HepG2 (cell line): ENCODE measurements at regions not wholly inside any gene's neighbourhood (a gene's known extent, or its start where the extent isn't known, plus 50 kb on each side); places are given as distances from the start of the nearest gene placed in this dataset.

Source experiments
- ATAC-seq: fragments of 200-7000 bp; cut with Tn5 transposase; 3 replicates; pipeline ENCODE4 v1.9.1; 2020; ENCODE audit warnings: mild to moderate bottlenecking, moderate library complexity
- BruUV-seq: library from RNA; stranded (reverse); fragments of 400-500 nt; replicated peaks from 2 replicates; lab custom pipeline; 2021; lab: Mats Ljungman, UMichigan
- CTCF ChIA-PET: fragments of 300-600 bp; formaldehyde crosslinking; extraction: SDS; loops from one replicate; lab custom pipeline; 2021; ENCODE audit warnings: low total read pairs, inconsistent platforms, low intra/inter-chr PET ratio; lab: Yijun Ruan, JAX
- POLR2A ChIA-PET: fragments of 350-600 bp; sonication (Branson Sonifier 250); formaldehyde crosslinking; loops from one replicate; lab custom pipeline; 2020; ENCODE audit warnings: antibody characterized with exemption, inconsistent platforms; lab: Yijun Ruan, JAX
- DNase-seq: peaks from one replicate; pipeline ENCODE4 v3.0.0-alpha.2; 2015; ENCODE audit warnings: low spot score
- FAIRE-seq: peaks from 3 replicates; lab custom pipeline; 2011; peaks lifted over from hg19 to GRCh38; lab: Jason Lieb, UNC
- H2AFZ ChIP-seq: one replicate; pipeline ENCODE4 v1.6.1; 2011; ENCODE audit warnings: low read length, inconsistent platforms
- H3K27ac ChIP-seq: fragments of 300-600 bp; 3 replicates; pipeline ENCODE4 v1.8.0; 2011; ENCODE audit warnings: mixed run types, mild to moderate bottlenecking, mixed read lengths, low read length, inconsistent platforms; ENCODE audit not compliant: insufficient read depth; ENCODE audit errors: extremely low read length
- H3K27me3 ChIP-seq, 2 experiments: fragments of 200-600 bp in 1 of 2; 2 replicates in 1 of 2; 3 replicates in 1 of 2; pipeline versions ENCODE4 v1.6.0 to v1.8.0; 2011; ENCODE audit warnings: low read length in 2 of 2, mild to moderate bottlenecking in 2 of 2, moderate library complexity in 2 of 2, inconsistent platforms in 1 of 2; ENCODE audit not compliant: insufficient read depth in 2 of 2, control insufficient read depth in 1 of 2
- H3K36me3 ChIP-seq, 2 experiments: fragments of 200-600 bp in 1 of 2; replicated peaks in 1 of 2; 2 replicates in 1 of 2; 3 replicates in 1 of 2; pipeline versions ENCODE4 v1.5.1 to v1.8.0; 2011; ENCODE audit warnings: low read length in 2 of 2, inconsistent platforms in 1 of 2; ENCODE audit not compliant: insufficient read depth in 2 of 2, control insufficient read depth in 1 of 2
- H3K4me1 ChIP-seq: 2 replicates; pipeline ENCODE4 v1.5.1; 2012; ENCODE audit warnings: low read length, inconsistent platforms; ENCODE audit not compliant: insufficient read depth
- H3K4me2 ChIP-seq: 2 replicates; pipeline ENCODE4 v1.6.0; 2011; ENCODE audit warnings: low read depth, low read length, inconsistent platforms
- H3K4me3 ChIP-seq, 3 experiments: fragments of 200-600 bp in 1 of 3; sonication (generic), shearing (Covaris generic) in 1 of 3; replicated peaks in 1 of 3; 2 replicates each; pipeline ENCODE4 v1.5.1; 2011 to 2016; ENCODE audit warnings: low read length in 3 of 3, inconsistent platforms in 2 of 3, low read depth in 2 of 3, mild to moderate bottlenecking in 2 of 3, control low read depth in 1 of 3, mixed read lengths in 1 of 3; ENCODE audit not compliant: insufficient read depth in 1 of 3
- H3K79me2 ChIP-seq: one replicate; pipeline ENCODE4 v1.6.1; 2011; ENCODE audit warnings: low read length, inconsistent platforms; ENCODE audit not compliant: insufficient read depth
- H3K9ac ChIP-seq: 2 replicates; pipeline ENCODE4 v1.6.0; 2011; ENCODE audit warnings: mild to moderate bottlenecking, low read depth, low read length, inconsistent platforms; ENCODE audit not compliant: insufficient read depth
- H3K9me3 ChIP-seq: 2 replicates; pipeline ENCODE4 v1.5.1; 2012; ENCODE audit warnings: mild to moderate bottlenecking, low read length
- H4K20me1 ChIP-seq: 2 replicates; pipeline ENCODE4 v1.6.0; 2011; ENCODE audit warnings: inconsistent platforms, mild to moderate bottlenecking, low read length, moderate library complexity; ENCODE audit not compliant: insufficient read depth
- ARID4A ChIP-seq: sonication (generic); formaldehyde crosslinking; IDR thresholded peaks from 2 replicates; pipeline ENCODE4 v1.5.0; 2020; ENCODE audit warnings: mild to moderate bottlenecking, missing genetic modification reagents, borderline replicate concordance
- MTA3 ChIP-seq: sonication (generic); formaldehyde crosslinking; IDR thresholded peaks from 2 replicates; pipeline ENCODE4 v1.4.0; 2020; ENCODE audit warnings: missing genetic modification reagents
- RBFOX2 ChIP-seq: fragments of 200-400 bp; formaldehyde crosslinking; IDR thresholded peaks from 2 replicates; pipeline ENCODE4 v1.6.1; 2017; ENCODE audit warnings: low read depth, mild to moderate bottlenecking, low read length
- REST ChIP-seq, 2 experiments: IDR thresholded peaks; 2 replicates each; pipeline ENCODE4 v1.6.1; 2011 to 2012; ENCODE audit warnings: low read length in 2 of 2, borderline replicate concordance in 1 of 2, low read depth in 1 of 2, mild to moderate bottlenecking in 1 of 2, moderate library complexity in 1 of 2
- TRIM24 ChIP-seq: sonication (generic); formaldehyde crosslinking; IDR thresholded peaks from 2 replicates; pipeline ENCODE4 v1.8.0; 2022; ENCODE audit warnings: mild to moderate bottlenecking, missing genetic modification reagents
- ZFP37 ChIP-seq: sonication (generic); formaldehyde crosslinking; IDR thresholded peaks from 2 replicates; pipeline ENCODE4 v1.4.0; 2020; ENCODE audit warnings: missing genetic modification reagents, borderline replicate concordance
- ZNF33B ChIP-seq: sonication (generic); formaldehyde crosslinking; IDR thresholded peaks from 2 replicates; pipeline ENCODE4 v1.5.1; 2020; ENCODE audit warnings: mild to moderate bottlenecking, missing genetic modification reagents
- WGBS: methylation state at CpG from one replicate; pipeline ENCODE4 v1.1.6; 2017; ENCODE audit warnings: low lambda C conversion rate; 5-methylcytosine and 5-hydroxymethylcytosine counted together
- in situ Hi-C: cut with HindIII; loops from 2 replicates; pipeline ENCODE4 v1.10.0; 2017; ENCODE audit warnings: low pct_unique_long_range_greater_than_20kb; ENCODE audit not compliant: extremely low pct_ligation_motif_present
- intact Hi-C: fragments of 100-400 bp; cut with micrococcal nuclease; formaldehyde crosslinking; loops from one replicate; pipeline ENCODE4 v1.10.0; 2022; ENCODE audit not compliant: unreplicated experiment
- TF ChIP-seq, protein P1 (sequence below): IDR thresholded peaks from 2 replicates; pipeline ENCODE4 v1.6.1; 2016; ENCODE audit warnings: missing biosample characterization, missing genetic modification reagents, low read depth

DNA sequence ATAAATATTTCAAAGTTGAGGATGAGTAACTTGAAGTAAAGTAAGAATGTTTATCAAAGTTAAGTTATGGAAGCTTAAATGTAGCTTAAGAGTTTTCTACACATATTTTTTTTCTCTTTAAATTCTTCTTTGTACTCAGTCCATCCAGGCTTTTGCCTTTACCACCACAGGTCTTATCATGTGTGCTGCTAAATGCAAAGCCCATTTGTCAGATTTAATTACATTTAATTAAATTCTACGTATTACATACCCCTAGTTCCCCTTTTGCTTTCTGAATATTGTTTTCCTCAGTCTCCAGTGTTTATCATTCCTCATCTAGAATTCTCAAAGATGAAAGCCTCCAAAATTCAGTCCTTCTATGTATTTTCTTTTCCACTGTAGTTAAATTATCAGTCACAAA, 1841.9 kb downstream of the EFNA5 start:
- no peak for ATAC-seq
- H3K4me1 ChIP-seq: no peaks in the 10 kb centered on the region
- 0% methylated on average over 1 of the region's 1 CpG for WGBS
- POLR2A ChIA-PET: no interaction called here
- no peaks in the 10 kb centered on the region for H3K9me3 ChIP-seq
- no peaks in the 10 kb centered on the region for H3K79me2 ChIP-seq
- no peak for DNase-seq
- CTCF ChIA-PET: no interaction called here
- no peak for FAIRE-seq
- no peaks in the 10 kb centered on the region for H3K27me3 ChIP-seq
- intact Hi-C loops (no loop called here), in situ Hi-C loops (no loop called here)
- H4K20me1 ChIP-seq: no peaks in the 10 kb centered on the region
- no peak overlapping the region for H2AFZ ChIP-seq
- H3K4me3 ChIP-seq: no peak overlapping the region
- no peak overlapping the region for H3K4me2 ChIP-seq
- H3K27ac ChIP-seq: no peak overlapping the region
- H3K9ac ChIP-seq: no peak overlapping the region
- TF ChIP-seq ARID4A (no peak), REST (IDR thresholded peaks at IDR 0.05; ENCODE audit: borderline replicate concordance in 1 of 2, low read depth in 1 of 2, low read length in 2 of 2) (no peak), RBFOX2 (no peak), MTA3 (CRISPR knock-in tag) (no peak), ZFP37 (CRISPR knock-in tag) (no peak), TRIM24 (CRISPR knock-in tag) (no peak), ZNF33B (no peak)
- TF ChIP-seq, protein P1, sequence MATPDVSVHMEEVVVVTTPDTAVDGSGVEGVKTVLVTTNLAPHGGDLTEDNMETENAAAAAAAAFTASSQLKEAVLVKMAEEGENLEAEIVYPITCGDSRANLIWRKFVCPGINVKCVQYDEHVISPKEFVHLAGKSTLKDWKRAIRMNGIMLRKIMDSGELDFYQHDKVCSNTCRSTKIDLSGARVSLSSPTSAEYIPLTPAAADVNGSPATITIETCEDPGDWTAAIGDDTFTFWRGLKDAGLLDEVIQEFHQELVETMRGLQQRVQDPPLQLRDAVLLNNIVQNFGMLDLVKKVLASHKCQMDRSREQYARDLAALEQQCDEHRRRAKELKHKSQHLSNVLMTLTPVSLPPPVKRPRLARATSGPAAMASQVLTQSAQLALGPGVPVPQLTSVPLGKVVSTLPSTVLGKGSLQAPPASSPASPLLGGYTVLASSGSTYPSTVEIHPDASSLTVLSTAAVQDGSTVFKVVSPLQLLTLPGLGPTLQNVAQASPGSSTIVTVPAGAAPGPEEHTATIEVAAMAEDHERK (CRISPR knock-in tag): no peak
- no TSS peak for BruUV-seq
- H3K36me3 ChIP-seq: no peaks in the 10 kb centered on the region
